Activated effector memory CD4-positive, alpha-beta T cell treated with anti-CD3 and anti-CD28 coated beads, Interleukin-2, amount 50 U/mL, for 16 hours (primary cell): ENCODE measurements at regions not wholly inside any gene's neighbourhood (a gene's known extent, or its start where the extent isn't known, plus 50 kb on each side); places are given as distances from the start of the nearest gene placed in this dataset.
"Not testable (repeated sequence)": the region's sequence is repeated elsewhere in the genome, so short reads cannot be mapped to it uniquely, and the experiment has no call there.

Experiments
- DNase-seq: peaks from one replicate; pipeline ENCODE4 v3.0.0-alpha.2; 2020

DNA sequence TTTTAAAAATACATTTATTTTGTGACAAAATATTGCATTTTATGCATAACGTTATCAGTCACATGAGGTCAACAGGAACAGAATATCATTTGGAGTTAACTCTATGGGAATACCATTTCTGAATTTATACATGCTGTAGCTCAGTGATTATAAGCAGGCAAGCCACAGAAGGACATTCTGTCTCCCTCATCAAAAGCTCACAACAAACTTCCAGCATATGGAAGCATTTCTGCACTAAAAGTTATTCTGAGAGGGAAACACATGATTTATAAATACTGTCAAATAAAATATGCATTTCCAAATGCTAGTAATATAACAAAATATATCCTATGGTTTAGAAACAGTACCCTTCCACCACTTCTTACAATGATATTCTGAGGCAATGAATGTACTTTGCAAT lies 854.1 kb upstream of the B3GALT2 start:
- DNase-seq = no peak

DNA sequence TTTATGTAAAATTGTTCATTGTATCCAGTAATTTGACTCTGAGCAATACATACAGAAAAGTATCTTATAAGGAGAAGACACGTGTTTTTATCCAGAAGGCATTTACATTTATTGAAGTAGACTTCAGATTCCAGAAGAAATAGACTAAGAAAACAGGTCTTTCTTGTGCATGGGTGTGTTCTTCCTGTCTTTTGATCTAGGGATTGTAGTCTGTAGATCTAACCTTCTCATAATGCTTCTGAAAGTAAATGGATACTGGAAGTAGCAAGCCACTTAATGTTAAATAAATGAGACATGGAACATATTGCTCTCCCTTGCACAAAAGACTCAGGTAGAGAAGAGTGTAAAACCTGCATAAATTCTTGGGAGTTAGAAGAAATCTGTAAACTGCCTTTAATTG lies 853.2 kb upstream of the B3GALT2 start:
- DNase-seq = no peak

DNA sequence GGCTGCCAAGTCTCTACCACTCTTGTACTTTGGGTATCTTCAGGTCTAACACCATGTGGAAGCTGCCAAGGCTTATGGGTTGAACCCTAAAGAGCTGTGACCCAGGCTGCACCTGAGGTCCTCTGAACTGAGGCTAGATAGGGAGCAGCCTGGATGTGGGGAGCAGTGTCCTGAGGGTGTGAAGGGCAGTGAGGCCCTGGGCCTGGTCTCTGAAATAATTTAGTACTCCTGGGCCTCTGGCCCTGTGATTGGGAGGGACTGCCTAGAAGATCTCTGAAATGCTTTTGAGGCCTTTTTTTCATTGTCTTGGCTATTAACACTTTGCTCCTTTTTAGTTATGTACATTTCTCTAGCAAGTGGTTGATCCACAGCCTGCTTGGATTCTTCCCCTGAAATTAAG lies 847.2 kb upstream of the B3GALT2 start:
- DNase-seq = no peak

DNA sequence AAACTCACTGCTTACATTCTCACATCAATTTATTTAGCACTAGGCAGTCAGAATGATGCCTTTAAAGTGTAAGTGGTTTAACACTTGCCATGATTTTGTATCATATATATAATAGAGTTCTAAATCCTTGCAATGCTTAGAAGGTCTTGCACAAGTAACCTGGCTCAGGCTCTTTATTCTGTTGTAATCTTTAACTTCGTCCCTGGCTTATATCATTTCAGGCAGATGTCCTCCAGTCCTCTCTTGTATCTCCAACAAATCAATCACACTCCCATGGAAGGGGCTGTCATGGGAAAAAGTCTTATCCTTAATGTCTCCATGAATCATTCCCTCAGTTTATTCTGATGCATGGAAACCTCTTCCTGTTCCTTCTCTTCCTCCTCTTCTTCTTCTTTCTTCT lies 841.6 kb upstream of the B3GALT2 start:
- DNase-seq = no peak

DNA sequence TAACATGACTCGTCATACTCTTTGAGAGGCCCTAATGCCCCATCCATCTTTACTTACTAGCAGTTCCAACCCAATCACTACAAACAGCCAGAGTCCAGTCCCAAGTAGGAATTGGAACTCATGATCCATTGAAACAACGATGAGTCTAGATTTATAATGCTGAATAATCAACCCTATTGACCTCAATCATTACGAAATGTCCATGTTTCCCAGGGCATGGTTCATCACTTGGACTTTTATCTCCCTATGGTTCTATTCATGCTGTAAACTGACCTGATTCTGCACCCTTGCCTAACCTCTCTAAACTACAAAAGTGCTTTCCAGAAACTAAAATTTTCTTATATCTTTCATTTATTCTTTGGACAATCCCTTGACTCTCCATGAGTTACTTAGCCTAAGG lies 840.0 kb upstream of the B3GALT2 start:
- DNase-seq = no peak

DNA sequence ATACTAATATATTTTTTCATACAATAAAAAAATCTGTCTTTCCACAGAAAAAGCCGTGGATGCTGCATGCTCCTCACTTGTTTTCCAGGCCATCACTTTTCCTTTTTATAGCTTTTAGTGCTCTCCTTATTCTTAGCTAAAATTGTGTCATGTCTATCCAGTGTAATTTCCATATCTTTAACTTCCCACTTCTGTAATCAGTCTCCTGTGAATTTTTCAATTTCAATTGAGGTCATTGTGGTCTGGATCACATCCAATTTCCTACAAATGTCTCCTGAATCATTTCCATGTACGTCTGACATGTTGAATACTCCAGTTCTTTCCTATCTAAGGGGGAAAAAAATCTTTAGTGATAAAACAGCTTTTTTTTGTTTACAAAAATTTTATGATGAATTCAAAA lies 838.2 kb upstream of the B3GALT2 start:
- no peak for DNase-seq

DNA sequence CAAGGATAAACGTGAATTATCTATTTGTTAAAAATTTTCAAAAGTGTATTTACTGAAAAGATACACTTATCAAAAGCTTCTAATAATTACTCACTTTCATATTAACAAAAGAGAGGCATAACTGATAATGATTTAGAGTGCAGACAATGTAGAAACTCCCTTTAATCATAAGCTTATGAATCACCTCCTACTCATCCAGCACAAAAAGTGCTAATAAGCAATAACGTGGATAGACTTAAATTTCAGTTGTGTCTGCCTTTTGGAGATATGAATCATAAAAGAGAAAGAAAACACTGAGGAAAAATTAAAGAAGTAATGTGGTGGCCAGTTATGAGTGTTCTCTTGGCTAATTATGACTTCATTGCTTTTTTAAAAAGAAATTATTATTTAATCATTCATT lies 827.6 kb upstream of the B3GALT2 start:
- DNase-seq = no peak

DNA sequence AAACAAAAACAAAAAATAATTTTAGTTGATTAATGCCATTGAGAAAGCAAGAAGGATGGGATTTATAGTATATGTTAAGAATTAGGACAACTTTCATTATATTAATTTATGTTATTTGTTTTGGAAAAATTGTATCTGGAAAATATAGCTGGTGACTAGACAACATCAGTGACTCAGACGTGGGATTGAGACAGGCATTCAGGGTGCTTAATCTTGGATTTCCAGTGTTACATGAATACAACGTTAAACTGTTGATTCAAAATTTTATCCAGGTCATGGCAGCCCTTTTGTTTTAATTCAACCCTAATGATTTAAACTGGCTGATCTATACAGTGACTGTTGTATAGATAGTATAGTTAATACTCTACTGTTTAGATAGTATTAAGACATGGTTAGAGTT lies 827.1 kb upstream of the B3GALT2 start:
- DNase-seq = no peak

DNA sequence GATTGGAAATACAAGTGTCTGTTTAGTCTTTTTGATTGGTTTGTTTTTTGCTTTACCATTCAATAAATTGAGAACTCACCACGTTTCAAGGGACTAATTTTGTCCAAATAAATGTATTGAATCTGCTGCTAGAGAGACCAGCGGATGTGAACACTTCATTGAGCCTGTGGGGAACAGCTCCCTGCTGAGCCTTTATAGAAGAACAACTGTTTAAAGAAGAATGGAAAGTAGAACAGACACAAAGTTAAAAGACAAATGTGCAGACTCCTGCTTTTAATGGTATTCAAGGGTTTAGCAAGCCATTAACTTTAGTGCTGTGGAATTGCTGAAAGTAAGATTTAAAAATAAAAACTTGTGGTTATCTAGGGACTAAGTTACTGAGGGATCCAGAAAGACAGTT lies 817.7 kb upstream of the B3GALT2 start:
- DNase-seq = no peak

DNA sequence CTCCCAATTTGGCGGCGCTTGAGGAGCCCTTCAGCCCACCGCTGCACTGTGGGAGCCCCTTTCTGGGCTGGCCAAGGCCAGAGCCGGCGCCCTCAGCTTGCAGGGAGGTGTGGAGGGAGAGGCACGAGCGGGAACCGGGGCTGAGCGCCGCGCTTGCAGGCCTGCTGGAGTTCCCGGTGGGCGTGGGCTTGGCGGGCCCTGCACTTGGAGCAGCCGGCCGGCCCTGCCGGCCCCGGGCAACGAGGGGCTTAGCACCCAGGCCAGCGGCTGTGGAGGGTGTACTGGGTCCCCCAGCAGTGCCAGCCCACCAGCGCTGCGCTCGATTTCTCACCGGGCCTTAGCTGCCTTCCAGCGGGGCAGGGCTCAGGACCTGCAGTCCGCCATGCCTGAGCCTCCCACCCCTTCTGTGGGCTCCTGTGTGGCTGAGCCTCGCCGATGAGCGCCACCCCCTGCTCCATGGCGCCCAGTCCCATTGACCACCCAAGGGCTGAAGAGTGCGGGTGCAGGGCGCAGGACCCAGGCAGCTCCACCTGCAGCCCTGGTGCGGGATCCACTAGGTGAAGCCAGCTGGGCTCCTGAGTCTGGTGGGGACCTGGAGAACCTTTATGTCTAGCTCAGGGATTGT lies 815.4 kb upstream of the B3GALT2 start:
- DNase-seq = not testable (repeated sequence)

DNA sequence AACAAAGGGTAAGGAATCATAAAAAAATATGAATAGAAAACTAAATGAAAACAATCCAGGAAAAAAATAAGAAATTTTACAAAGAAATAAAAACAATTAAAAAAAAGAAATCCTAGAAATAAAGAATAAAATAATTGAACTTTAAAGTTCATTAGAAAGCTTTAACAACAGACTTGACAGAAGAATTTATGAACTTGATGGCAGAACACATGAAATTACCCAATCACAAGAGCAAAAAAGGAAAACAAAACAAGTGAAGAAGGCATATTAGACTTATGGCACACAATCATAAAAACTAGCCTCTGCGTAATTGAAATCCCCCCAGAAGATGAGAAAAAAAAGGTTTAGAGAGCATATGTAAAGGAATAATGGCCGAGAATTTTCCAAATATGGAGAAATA lies 802.5 kb upstream of the B3GALT2 start:
- no peak for DNase-seq

DNA sequence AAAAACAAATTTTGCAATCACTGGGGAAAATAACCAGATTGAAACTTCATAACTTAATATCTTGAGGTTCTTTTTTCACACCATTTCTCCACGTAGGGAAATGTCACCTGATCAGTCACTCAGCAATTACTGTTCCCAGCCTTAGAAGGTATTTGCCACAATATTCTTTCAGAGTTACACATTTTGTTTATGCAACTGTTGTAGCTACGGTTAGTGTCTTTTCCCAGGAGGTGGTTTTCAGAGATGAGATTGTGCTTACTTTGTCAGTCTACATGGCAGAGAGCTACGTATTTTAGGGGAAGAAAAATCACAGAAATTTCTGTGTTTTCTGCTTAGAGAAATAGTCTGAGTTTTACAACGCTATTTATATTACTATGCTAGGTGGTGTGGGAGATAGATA lies 792.8 kb upstream of the B3GALT2 start:
- DNase-seq = no peak

DNA sequence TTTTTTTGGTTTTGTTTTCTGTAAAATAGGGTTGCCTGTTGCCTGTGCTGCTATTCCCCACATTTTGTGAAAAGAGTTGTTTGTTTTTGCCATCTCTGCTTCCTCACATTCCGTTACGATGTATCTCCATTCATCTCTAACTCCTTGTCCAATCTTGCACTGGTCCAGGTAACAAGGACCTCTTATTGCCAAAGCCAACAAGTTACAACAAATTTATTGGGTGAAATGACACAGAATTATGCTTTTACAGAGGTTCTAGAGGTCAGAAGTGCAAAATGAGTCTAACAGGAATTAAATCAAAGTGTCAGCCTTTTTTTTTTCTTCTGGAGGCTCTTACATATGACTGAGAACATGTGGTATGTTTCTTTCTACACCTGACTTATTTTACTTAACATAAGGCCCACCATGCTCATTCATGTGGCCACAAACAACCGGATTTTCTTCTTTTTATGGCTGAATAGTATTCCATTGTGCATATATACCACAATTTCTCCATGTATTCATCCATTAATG lies 787.9 kb upstream of the B3GALT2 start:
- DNase-seq = no peak

DNA sequence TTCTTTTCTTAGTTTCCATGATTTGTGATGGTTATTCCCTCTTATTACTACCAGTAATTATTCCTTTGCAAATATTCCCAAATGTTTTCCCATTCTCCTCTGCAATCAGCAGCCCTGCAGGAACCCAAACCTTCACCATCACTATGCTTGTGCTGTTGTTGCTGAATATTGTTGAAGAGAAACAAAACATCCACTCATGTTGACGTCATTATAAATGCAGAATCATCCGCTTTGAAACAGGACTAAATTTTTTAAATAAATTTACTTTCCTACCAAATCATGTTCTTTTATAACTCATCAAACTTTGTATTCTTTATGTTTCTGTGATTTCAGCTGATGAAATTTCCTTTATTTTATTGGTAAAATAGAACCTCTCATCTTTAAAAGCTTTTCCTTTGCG lies 787.0 kb upstream of the B3GALT2 start:
- no peak for DNase-seq

DNA sequence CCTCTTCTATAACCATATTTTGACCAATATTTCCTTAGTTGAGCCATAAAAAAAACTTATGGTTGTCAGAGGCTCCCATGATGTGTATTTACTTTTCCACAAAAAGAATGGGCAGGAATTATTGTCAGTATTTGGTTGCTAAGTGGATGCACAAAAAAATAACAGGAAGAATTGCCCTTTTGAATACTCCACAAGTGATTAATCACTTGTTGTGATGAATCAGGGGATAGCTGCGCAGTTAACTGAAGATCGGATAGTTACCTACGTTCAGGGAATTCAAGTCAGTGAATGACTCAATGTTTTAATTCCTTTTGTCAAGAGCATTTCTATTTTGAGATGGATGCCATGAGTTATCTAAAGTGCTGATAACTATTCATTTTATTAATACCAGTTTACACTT lies 785.2 kb upstream of the B3GALT2 start:
- no peak for DNase-seq

DNA sequence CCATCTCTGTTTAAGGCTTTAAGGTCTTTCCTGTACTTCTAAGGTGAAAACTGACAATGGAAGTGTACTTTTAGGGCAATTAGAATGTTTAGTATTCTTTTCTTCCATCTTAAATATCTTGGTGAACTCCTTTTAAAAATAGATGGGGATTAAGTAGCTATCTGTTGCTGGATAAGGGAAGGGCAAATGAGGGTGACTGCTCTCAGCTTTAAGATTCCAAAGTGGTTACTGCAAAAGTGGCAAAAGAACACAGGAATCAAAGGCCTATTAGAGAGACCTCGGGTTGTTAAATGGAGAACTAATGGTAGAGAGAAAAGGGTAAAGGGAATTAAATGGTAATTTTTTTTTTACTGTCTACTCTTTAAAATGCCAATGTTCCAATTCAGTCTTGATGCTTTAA lies 774.1 kb upstream of the B3GALT2 start:
- DNase-seq = no peak

DNA sequence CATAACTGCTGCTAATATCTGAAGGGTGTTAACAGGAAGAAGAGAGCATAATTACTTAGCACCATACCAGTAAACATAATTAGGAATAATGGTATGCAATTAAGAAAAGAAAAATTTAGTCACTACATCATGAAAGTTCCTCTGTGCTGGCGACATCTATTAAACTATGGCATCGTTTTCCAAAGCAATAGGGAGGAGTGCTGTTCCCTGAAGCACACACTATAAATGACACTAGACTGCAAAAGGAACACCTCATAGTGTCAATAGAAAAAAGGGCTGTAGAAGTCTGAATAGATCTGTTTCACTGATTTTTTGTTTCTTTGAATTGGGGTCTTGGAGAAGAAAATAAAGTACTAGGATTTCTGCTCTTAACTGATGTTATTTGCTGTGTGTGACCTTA lies 773.6 kb upstream of the B3GALT2 start:
- no peak for DNase-seq

DNA sequence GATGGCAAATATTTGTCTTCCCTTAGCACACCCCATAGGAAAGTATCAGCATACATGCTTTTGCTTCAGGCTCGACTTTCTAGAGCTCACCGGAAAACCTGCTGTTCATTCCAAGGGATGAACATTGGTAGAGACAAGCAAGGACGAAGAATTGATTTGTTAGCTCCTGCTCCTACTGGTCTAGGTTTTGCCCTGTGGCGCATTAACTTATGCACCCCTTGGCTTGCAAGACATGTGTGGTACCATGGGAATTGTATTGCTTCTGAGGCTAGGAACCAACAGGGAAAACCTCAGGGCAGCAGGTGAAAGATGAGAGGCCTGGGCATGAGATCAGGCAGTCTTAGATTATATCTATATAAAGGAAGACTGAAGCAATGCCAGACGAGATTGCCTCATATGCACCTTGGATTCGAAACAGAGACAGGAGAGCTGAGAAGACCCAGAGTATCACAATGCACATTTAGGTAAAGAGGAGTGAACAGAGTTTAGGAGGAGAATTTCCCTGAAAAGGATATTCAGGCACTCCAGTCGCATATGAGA lies 771.2 kb upstream of the B3GALT2 start:
- no peak for DNase-seq

DNA sequence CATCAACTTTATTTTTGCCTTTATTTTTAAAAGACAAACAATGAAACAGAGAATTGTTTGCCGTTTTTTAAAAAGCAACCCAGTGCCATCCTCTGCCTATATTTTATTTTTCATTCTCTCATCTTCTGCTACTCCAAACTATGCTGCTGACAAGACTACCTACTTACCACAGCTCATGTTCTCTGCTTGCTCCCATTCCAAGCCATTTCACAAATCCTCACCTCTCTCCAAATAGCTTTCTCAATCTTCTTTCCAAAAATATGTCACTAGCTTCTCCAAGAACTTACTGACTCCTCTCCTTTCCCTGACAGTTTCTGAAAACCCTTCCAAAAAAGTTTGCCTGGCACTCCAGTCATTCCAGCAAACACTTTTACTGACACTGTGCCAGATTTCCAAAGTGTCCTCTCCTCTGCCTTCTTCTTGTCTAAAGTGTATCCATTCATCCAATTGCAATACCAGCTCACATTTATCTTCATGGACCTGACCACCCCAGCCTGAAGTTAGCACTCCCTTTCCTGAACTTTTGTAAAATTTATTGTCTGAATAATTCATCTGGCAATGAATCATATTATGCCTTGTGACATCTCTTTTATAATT lies 766.5 kb upstream of the B3GALT2 start:
- no peak for DNase-seq

DNA sequence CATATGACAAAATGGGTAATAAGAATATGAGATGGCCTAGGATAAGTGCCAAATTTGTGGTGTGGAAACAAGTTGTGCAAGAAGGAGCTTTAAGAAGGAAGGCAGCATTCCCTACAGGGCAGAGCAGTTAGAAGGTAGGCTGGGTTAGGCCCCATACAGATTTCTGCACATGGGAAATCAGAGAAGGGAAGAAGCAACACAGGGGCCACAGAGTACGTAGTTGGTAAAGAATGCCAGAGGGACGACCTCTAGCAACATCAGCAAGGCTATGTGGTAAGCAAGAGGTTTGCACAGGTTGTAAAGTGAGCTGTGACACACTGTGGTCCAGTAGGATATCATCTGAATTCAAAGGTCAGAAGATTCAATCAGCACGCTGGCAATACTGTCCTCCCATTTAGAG lies 765.6 kb upstream of the B3GALT2 start:
- DNase-seq = no peak

DNA sequence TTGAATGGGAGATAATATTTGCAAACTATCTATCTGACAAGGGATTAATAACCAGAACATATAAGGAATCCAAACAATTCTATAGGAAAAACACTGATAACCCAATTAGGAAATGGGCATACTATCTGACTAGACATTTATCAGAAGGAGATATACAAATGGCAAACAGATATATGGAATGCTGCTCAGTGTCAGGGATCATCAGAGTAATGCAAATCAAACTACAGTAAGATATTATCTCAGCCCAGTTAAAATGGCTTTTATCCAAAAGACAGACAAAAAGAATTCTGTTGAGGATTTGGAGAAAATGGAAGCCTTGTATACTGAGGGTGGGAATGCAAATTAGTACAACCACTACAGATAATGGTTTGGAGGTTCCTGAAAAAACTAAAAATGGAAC lies 758.0 kb upstream of the B3GALT2 start:
- DNase-seq = no peak

DNA sequence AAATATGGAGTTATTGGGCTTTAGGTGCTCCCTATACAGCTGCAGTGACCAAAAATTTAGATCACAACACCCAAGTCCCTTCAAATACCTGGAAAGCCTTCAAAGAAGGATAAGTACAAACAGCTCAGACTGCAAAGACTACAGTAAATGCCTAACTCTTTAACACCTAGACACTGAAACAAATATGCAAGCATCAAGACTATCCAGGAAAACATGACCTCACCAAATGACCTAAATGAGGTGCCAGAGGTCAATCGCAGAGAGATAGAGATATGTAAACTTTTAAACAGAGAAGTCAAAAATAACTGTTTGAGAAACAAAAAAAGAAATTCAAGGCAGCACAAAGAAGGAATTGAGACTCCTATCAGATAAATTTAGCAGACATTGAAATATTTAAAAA lies 753.8 kb upstream of the B3GALT2 start:
- no peak for DNase-seq

DNA sequence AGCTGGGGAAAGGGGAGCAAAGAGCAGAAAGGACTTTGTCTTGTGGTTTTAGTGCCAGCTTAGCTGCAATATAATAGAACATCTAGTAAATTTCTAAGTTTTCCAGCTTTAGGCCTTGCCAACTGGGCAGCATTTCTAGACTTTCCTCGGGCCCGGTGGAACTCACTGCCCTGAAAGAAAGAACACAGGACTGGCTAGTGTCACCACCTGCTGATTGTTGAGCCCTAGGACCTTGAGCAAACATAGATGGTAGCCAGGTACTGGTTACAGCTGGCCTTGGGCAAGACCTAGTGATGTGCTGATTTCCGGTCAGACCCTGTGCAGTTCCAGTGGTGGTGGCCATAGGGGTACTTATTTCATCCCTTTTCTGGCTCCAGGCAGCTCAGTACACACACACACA lies 753.2 kb upstream of the B3GALT2 start:
- DNase-seq = no peak

DNA sequence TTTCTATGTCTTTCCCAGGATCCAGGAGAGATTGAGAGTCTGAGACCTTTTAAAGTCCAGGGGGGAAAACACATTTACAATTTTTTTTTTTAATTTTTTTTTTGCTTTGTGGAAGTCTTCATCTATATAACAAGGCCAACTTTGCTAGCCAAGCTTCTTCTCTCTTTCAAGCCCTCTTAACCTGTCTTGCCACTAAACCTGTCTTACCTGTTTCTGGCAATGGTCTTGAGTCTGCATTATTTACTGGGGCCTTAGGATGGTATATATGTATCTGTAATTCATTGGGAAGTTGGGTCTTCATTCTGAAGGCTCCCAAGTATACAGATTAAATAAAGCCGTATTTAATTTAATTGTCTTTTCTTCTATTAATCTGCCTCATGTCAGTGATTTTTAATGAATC lies 750.9 kb upstream of the B3GALT2 start:
- no peak for DNase-seq

DNA sequence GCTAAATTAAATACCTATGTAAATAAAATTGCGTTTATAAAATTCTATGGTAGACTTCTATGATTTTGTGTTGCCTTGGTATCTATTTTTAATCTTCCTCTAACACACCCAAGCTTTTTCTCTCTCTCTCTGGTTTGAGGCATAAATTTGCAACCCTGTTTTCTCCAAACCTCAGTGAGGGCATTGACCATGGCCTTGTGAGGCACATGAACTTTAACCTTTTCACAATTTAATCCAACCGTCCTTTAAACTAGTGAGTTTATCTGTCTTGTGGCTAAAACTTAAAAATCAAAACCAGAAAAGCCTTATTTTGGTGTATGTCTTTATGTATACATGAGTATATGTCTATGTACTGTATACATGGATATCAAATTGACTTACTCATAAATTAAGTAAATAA lies 746.6 kb upstream of the B3GALT2 start:
- no peak for DNase-seq
